ENCODE measurements at regions not wholly inside any gene's neighbourhood (a gene's known extent, or its start where the extent isn't known, plus 50 kb on each side); places are given as distances from the start of the nearest gene placed in this dataset.

GRCh38 chr5:26121338-26121737, 917.0 kb downstream of the CDH9 start:
- Histone ChIP-seq H3K4me3 (ENCODE audit: low read length) (no peak overlapping the region), H3K9me3 (ENCODE audit: control insufficient read depth in 1 of 2, insufficient read depth in 1 of 2, low read length in 2 of 2) (peaks cover 0 to 4% of the 10 kb centered on the region in 2 experiments), H3K27me3 (ENCODE audit: control insufficient read depth in 1 of 2, insufficient read depth in 2 of 2, low read length in 2 of 2) (no peaks in the 10 kb centered on the region), H3K27ac (ENCODE audit: low read depth in 1 of 2, low read length in 2 of 2) (no peak overlapping the region), H3K4me1 (ENCODE audit: insufficient read depth, low read length) (no peaks in the 10 kb centered on the region), H3K36me3 (ENCODE audit: insufficient read depth, low read length) (no peaks in the 10 kb centered on the region)
- H3K36me3 Mint-ChIP-seq (ENCODE audit: low read depth): no peaks in the 10 kb centered on the region
- intact Hi-C loops (cut with DNase I, micrococcal nuclease): no loop called here
- ChIA-PET CTCF (interaction anchor here (0.6 kb wide), 1 partner anchor 1800 kb away, joined by 3 read pairs; no protein-coding TSS in a partner anchor), POLR2A (no interaction called here)
- ATAC-seq (ENCODE audit: poor library complexity) (no peak), DNase-seq (no peak)
- H3K27me3 Mint-ChIP-seq: no peaks in the 10 kb centered on the region
- TF ChIP-seq CTCF (IDR thresholded peaks at IDR 0.05): no peak
- no peak overlapping the region for H3K4me3 Mint-ChIP-seq
- H3K4me1 Mint-ChIP-seq (ENCODE audit: low read depth): no peaks in the 10 kb centered on the region
- H3K9me3 Mint-ChIP-seq: peaks cover 8% of the 10 kb centered on the region
- no peak overlapping the region for H3K27ac Mint-ChIP-seq

DNA sequence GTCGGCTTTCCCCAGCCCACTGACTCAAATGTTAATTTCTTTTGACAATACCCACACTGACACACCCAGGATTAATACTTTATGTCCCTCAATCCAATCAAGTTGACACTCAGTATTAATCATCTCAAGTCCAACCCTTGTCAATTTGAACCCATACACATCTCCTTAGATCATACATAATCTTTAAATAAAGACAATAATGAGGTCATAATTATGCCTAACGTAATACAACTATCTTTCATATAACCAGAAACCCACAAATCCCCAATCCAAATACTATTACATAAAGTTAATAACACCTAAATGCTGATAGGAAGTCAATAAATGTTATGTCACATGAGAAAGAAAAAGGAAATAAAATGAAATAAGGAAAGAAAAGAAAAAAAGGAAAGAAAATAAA, 934.2 kb downstream of the CDH9 start:
- Histone ChIP-seq H3K36me3 (ENCODE audit: insufficient read depth, low read length) (no peaks in the 10 kb centered on the region), H3K9me3 (ENCODE audit: control insufficient read depth in 1 of 2, insufficient read depth in 1 of 2, low read length in 2 of 2) (no peaks in the 10 kb centered on the region), H3K4me3 (ENCODE audit: low read length) (no peak overlapping the region), H3K4me1 (ENCODE audit: insufficient read depth, low read length) (no peaks in the 10 kb centered on the region), H3K27me3 (ENCODE audit: control insufficient read depth in 1 of 2, insufficient read depth in 2 of 2, low read length in 2 of 2) (no peaks in the 10 kb centered on the region), H3K27ac (ENCODE audit: low read depth in 1 of 2, low read length in 2 of 2) (no peak overlapping the region)
- POLR2A ChIA-PET: no interaction called here
- no peak overlapping the region for H3K4me3 Mint-ChIP-seq
- H3K36me3 Mint-ChIP-seq (ENCODE audit: low read depth): no peaks in the 10 kb centered on the region
- H3K27me3 Mint-ChIP-seq: no peaks in the 10 kb centered on the region
- no peaks in the 10 kb centered on the region for H3K4me1 Mint-ChIP-seq (ENCODE audit: low read depth)
- intact Hi-C loops (cut with DNase I, micrococcal nuclease): no loop called here
- H3K27ac Mint-ChIP-seq: no peak overlapping the region
- peaks cover 29% of the 10 kb centered on the region for H3K9me3 Mint-ChIP-seq
- TF ChIP-seq CTCF (IDR thresholded peaks at IDR 0.05): no peak
- DNase-seq: no peak
- ATAC-seq (ENCODE audit: poor library complexity): no peak
- CTCF ChIA-PET: no interaction called here

DNA sequence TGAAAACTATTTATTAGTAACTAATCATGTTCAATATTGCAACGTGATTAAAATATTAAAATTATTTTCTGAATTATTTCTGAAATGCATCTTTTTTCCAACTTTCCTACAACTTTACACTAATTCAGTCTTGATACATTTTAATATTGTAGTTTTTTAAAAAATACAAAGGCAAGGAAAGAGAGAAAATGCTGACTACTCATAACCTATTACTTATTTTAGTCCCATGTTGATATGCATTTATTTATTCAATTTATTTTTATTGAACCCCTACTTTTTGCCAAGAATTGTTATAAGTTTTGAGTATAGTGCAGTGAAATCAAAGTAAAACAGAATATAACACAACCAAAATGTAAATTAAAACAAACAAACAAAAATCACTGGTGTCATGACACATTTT, 978.2 kb downstream of the CDH9 start:
- Histone ChIP-seq H3K36me3 (ENCODE audit: insufficient read depth, low read length) (no peaks in the 10 kb centered on the region), H3K4me1 (ENCODE audit: insufficient read depth, low read length) (no peaks in the 10 kb centered on the region), H3K9me3 (ENCODE audit: control insufficient read depth in 1 of 2, insufficient read depth in 1 of 2, low read length in 2 of 2) (peaks cover 3 to 6% of the 10 kb centered on the region in 2 experiments), H3K27ac (ENCODE audit: low read depth in 1 of 2, low read length in 2 of 2) (no peak overlapping the region), H3K27me3 (ENCODE audit: control insufficient read depth in 1 of 2, insufficient read depth in 2 of 2, low read length in 2 of 2) (no peaks in the 10 kb centered on the region), H3K4me3 (ENCODE audit: low read length) (no peak overlapping the region)
- Mint-ChIP-seq H3K9me3 (peaks cover 5% of the 10 kb centered on the region), H3K4me3 (no peak overlapping the region), H3K27me3 (no peaks in the 10 kb centered on the region), H3K36me3 (ENCODE audit: low read depth) (no peaks in the 10 kb centered on the region), H3K4me1 (ENCODE audit: low read depth) (no peaks in the 10 kb centered on the region), H3K27ac (no peak overlapping the region)
- intact Hi-C loops (cut with DNase I, micrococcal nuclease): no loop called here
- DNase-seq: no peak
- CTCF ChIA-PET: no interaction called here
- POLR2A ChIA-PET: no interaction called here
- no peak for ATAC-seq (ENCODE audit: poor library complexity)
- TF ChIP-seq CTCF (IDR thresholded peaks at IDR 0.05): no peak

All from CD4-positive, alpha-beta T cell (primary cell).